ENCODE measurements at regions not wholly inside any gene's neighbourhood (a gene's known extent, or its start where the extent isn't known, plus 50 kb on each side); places are given as distances from the start of the nearest gene placed in this dataset.

GRCh38 chr2:176760439-176760838 is 452.2 kb upstream of the HNRNPA3 start:
- Histone ChIP-seq H3K4me1 (ENCODE audit: control insufficient read depth in 2 of 3, insufficient read depth in 2 of 3, low read depth in 1 of 3, low read length in 3 of 3) (no peaks in the 10 kb centered on the region), H3K9me3 (ENCODE audit: control insufficient read depth in 2 of 3, insufficient read depth in 1 of 3, low read length in 3 of 3) (no peaks in the 10 kb centered on the region), H3K36me3 (ENCODE audit: control insufficient read depth in 2 of 3, insufficient read depth in 3 of 3, low read length in 3 of 3) (no peaks in the 10 kb centered on the region), H3K4me3 (ENCODE audit: low read length in 3 of 3) (no peak overlapping the region), H3K27me3 (ENCODE audit: control insufficient read depth, insufficient read depth, low read length) (no peaks in the 10 kb centered on the region), H3K27ac (ENCODE audit: low read depth in 2 of 2, low read length in 2 of 2) (no peak overlapping the region), H3K9ac (ENCODE audit: low read length in 3 of 3) (no peak overlapping the region)
- TF ChIP-seq CTCF (IDR thresholded peaks at IDR 0.05; ENCODE audit: borderline replicate concordance, extremely low read depth, insufficient read depth), result no peak
- intact Hi-C loops (cut with DNase I), result no loop called here
- FAIRE-seq (no peak), DNase-seq (no peak)

DNA sequence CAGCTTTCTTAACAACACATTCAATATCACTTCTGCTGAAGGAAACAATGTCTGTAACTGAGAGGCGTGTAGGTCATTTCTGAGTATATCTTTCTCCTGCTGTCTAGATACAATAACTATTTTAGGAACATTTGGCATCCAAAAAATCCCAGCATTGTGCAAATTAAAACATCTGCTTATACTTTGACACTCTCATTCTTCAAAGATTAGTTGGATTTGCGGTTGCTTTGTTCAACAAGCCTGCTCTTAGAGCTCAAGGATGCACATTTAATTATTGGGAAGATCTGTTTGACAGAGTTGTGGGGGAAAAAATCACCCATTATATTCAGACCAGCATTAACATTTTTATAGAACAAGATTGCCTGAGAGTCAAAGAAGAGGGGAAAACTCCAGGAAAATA is 449.5 kb upstream of the HNRNPA3 start:
- H3K27me3 ChIP-seq (ENCODE audit: control insufficient read depth, insufficient read depth, low read length), result no peaks in the 10 kb centered on the region
- FAIRE-seq, result no peak
- TF ChIP-seq CTCF (IDR thresholded peaks at IDR 0.05; ENCODE audit: borderline replicate concordance, extremely low read depth, insufficient read depth), result no peak
- H3K4me1 ChIP-seq (ENCODE audit: control insufficient read depth in 2 of 3, insufficient read depth in 2 of 3, low read depth in 1 of 3, low read length in 3 of 3), result no peaks in the 10 kb centered on the region
- H3K4me3 ChIP-seq (ENCODE audit: low read length in 3 of 3), result no peak overlapping the region
- no peak overlapping the region for H3K9ac ChIP-seq (ENCODE audit: low read length in 3 of 3)
- H3K36me3 ChIP-seq (ENCODE audit: control insufficient read depth in 2 of 3, insufficient read depth in 3 of 3, low read length in 3 of 3), result no peaks in the 10 kb centered on the region
- DNase-seq, result no peak
- H3K27ac ChIP-seq (ENCODE audit: low read depth in 2 of 2, low read length in 2 of 2), result no peak overlapping the region
- H3K9me3 ChIP-seq (ENCODE audit: control insufficient read depth in 2 of 3, insufficient read depth in 1 of 3, low read length in 3 of 3), result no peaks in the 10 kb centered on the region
- intact Hi-C loops (cut with DNase I), result no loop called here

GRCh38 chr2:176763851-176764404 is 448.7 kb upstream of the HNRNPA3 start:
- DNase-seq (no peak), FAIRE-seq (no peak)
- Histone ChIP-seq H3K4me1 (ENCODE audit: control insufficient read depth in 2 of 3, insufficient read depth in 2 of 3, low read depth in 1 of 3, low read length in 3 of 3) (no peaks in the 10 kb centered on the region), H3K36me3 (ENCODE audit: control insufficient read depth in 2 of 3, insufficient read depth in 3 of 3, low read length in 3 of 3) (no peaks in the 10 kb centered on the region), H3K4me3 (ENCODE audit: low read length in 3 of 3) (no peak overlapping the region), H3K27ac (ENCODE audit: low read depth in 2 of 2, low read length in 2 of 2) (no peak overlapping the region), H3K9ac (ENCODE audit: low read length in 3 of 3) (no peak overlapping the region), H3K27me3 (ENCODE audit: control insufficient read depth, insufficient read depth, low read length) (no peaks in the 10 kb centered on the region), H3K9me3 (ENCODE audit: control insufficient read depth in 2 of 3, insufficient read depth in 1 of 3, low read length in 3 of 3) (no peaks in the 10 kb centered on the region)
- no peak for TF ChIP-seq CTCF (IDR thresholded peaks at IDR 0.05; ENCODE audit: borderline replicate concordance, extremely low read depth, insufficient read depth)
- intact Hi-C loops (cut with DNase I), result no loop called here

DNA sequence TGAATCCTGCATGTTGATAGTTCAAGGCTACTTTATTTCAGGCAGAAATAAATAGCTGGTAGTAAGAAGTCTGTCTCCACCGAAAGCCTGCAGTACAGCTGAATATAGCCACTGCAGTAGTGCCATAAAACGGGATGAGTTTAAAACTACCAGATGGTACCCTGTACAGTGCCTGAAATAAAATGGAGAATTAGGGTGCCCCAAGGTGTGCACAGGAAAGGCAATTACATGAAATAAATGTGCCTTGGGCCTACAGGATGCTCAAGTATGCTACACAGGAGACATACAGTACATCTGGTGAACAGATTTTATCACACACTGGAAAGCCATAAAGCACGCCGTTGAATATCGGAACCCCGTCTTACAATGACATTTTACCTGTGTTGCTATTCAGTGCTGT is 447.7 kb upstream of the HNRNPA3 start:
- DNase-seq, result no peak
- Histone ChIP-seq H3K4me3 (ENCODE audit: low read length in 3 of 3) (no peak overlapping the region), H3K9ac (ENCODE audit: low read length in 3 of 3) (no peak overlapping the region), H3K27ac (ENCODE audit: low read depth in 2 of 2, low read length in 2 of 2) (no peak overlapping the region), H3K4me1 (ENCODE audit: control insufficient read depth in 2 of 3, insufficient read depth in 2 of 3, low read depth in 1 of 3, low read length in 3 of 3) (no peaks in the 10 kb centered on the region), H3K9me3 (ENCODE audit: control insufficient read depth in 2 of 3, insufficient read depth in 1 of 3, low read length in 3 of 3) (no peaks in the 10 kb centered on the region), H3K36me3 (ENCODE audit: control insufficient read depth in 2 of 3, insufficient read depth in 3 of 3, low read length in 3 of 3) (no peaks in the 10 kb centered on the region), H3K27me3 (ENCODE audit: control insufficient read depth, insufficient read depth, low read length) (no peaks in the 10 kb centered on the region)
- no peak for FAIRE-seq
- TF ChIP-seq CTCF (IDR thresholded peaks at IDR 0.05; ENCODE audit: borderline replicate concordance, extremely low read depth, insufficient read depth), result no peak
- intact Hi-C loops (cut with DNase I), result no loop called here
